Right lung (tissue), 2 donors: ENCODE measurements at regions not wholly inside any gene's neighbourhood (a gene's known extent, or its start where the extent isn't known, plus 50 kb on each side); places are given as distances from the start of the nearest gene placed in this dataset.
"Not testable (repeated sequence)": the region's sequence is repeated elsewhere in the genome, so short reads cannot be mapped to it uniquely, and the experiment has no call there.

ENCODE experiments used
- DNase-seq, 2 donors: peaks; one replicate each; pipeline ENCODE4 v3.0.0-alpha.2; 2013

- DNase-seq, result no peak
Observed at GRCh38 chr9:100639854-100640253, 62.0 kb downstream of the CAVIN4 start.

DNA sequence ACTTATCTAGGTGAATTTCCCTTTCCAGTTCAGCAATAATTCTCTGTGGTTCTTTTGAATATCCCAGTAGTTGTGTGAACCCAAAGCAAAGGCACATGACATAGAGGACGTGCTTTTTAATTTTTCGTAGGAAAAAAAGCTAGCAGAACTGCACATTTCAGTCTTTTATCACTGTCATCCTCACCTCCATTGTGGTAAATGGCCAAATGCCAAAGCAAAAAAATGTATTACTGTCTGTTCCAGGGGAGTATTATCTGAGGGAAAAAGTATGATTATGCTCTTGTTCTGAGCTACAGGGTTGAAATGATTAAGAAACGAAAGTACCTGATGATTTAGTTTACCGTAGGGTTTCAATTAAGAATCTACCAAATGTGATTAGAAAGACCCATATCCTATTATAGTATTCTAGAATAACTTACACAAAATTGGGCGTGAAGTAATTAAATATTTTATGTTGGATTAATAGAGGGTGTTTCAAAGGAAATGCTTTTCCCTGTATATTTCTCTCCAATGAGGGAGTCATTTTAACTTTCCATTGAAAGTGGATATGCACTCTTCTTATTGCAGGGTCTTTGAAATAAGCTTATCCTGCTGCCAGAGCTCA, 62.7 kb downstream of the CAVIN4 start:
- no peak for DNase-seq

GRCh38 chr9:100641166-100641565, 63.3 kb downstream of the CAVIN4 start:
- no peak for DNase-seq

DNA sequence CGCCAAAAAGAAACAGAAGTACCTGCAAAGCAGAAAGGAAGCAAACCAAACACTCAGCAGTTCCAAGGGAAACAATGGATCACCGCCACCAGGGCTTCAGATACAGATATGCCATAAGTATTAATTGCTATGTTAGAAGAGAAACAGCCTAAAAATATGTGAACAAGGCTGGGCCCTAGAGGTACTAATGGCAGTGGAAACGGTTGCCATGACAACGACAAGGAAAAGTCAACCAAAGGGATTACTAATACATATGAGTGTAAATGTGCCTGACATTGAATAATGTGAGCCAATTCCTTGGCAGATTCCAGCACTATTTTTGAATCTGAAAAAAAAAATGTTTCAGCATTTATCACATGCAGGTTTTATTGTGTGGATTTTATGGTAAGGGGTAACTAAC, 75.0 kb downstream of the CAVIN4 start:
- DNase-seq, result no peak

- DNase-seq, result no peak
Observed at GRCh38 chr9:100653643-100654334, 75.9 kb downstream of the CAVIN4 start.

GRCh38 chr9:100656851-100657250, 79.0 kb downstream of the CAVIN4 start:
- DNase-seq, result not testable (repeated sequence)

DNA sequence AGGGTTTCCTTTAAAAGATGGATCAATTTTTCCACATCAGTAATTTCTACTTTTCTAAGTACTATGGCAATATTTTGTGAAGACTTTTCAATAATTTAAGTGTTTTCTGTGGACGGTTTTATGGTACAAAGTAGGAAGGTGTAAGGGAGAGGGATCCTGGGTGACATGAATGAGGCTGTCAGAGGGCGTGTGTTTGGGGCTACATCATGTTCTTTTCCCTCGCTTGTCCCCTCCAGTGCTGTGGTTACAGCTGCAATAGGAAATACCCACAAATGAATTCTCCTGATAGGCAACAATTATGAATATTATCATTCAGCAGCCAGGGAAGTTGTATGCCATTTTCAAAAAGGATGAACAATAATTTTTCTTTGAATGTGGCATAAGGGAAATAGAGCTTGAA, 83.8 kb downstream of the CAVIN4 start:
- DNase-seq, result no peak

- no peak for DNase-seq
Observed at GRCh38 chr9:100662122-100662521, 84.2 kb downstream of the CAVIN4 start.

GRCh38 chr9:100667448-100667847, 89.6 kb downstream of the CAVIN4 start:
- DNase-seq, result no peak

DNA sequence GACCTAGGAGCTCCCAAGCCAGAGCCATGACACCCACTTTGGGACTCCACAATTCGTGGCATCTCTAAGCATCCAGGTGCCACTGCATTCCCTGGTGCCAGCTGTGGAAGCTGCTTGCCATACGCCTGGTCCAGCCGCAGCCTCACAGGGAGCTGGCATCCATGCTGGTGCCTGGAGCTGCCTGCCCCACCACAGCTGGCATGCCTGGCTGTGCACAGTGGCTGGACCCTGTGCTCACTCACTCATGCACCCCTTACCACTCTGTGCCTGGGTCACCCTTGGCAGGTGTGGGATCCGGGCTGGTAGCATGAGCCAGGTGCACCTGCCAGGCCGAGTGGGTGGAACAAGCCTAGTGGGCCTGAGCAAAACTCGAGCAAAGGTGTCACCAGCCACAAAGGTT, 90.1 kb downstream of the CAVIN4 start:
- DNase-seq, result no peak

DNA sequence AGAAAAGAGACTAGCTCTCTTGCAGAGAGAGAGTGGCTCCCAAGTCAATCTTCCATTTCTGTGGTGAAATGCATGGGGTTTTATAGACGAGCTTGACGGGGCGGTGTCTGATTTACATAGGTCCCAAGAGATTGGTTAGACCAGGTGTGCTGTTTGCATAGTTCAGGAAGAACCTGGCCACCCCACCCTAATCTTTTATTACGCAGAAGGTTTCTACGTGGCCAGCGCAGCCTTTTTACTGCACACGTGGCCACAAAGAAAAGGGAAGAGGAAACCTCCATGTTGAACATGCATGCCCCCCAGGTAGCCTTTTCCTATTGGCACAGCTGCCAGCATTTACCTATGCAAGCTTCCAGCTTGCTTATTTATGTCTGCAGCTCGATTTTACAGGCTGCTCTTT, 92.1 kb downstream of the CAVIN4 start:
- DNase-seq, result no peak

- no peak for DNase-seq
Observed at GRCh38 chr9:100670719-100671118, 92.8 kb downstream of the CAVIN4 start.

DNA sequence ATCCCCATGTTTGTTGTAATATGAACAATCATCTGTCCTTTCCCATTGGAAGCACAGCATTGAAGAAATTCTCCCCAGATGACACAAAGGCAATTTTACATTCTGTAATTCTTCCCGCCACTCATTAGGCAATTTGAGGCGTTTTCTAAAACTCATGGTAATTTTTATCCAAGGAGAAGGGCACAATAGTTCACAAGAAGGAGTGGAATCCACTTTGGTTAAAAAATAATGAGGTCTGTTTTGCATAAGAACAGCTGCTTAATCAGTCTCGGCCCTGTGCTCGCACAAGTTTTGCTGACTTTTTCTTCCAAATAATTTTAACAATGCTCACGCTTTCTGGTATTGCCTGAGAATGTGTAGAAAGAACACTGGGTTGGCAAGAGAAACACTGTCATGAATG, 94.0 kb downstream of the CAVIN4 start:
- no peak for DNase-seq

DNA sequence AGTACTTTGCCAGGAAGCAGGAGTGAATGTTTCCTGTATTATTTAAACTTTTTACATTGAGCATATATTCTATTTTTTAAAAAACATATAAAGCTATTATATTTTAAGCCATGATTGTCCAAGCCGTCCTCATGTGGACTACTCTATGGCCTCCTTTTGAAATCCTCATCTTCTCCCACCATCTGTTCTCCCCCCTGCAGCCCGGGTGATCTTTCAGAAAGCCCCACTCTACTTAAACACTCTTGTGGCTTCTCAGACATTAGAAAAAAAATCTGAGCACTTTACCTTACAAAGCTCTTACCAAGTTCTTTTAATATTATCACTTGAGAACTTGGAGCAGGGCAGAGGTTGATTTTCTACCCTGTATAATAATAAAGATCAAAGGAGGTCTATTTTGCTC, 95.4 kb downstream of the CAVIN4 start:
- DNase-seq, result no peak

- no peak for DNase-seq
Observed at GRCh38 chr9:100674419-100675122, 96.7 kb downstream of the CAVIN4 start.

GRCh38 chr9:100679834-100680233, 102.0 kb downstream of the CAVIN4 start:
- DNase-seq, result no peak

GRCh38 chr9:100686420-100686819, 108.5 kb downstream of the CAVIN4 start:
- no peak for DNase-seq

GRCh38 chr9:100689635-100690034, 111.8 kb downstream of the CAVIN4 start:
- DNase-seq, result no peak

GRCh38 chr9:100690438-100690837, 112.6 kb downstream of the CAVIN4 start:
- no peak for DNase-seq

- no peak for DNase-seq
Observed at GRCh38 chr9:100697339-100697738, 119.5 kb downstream of the CAVIN4 start.

DNA sequence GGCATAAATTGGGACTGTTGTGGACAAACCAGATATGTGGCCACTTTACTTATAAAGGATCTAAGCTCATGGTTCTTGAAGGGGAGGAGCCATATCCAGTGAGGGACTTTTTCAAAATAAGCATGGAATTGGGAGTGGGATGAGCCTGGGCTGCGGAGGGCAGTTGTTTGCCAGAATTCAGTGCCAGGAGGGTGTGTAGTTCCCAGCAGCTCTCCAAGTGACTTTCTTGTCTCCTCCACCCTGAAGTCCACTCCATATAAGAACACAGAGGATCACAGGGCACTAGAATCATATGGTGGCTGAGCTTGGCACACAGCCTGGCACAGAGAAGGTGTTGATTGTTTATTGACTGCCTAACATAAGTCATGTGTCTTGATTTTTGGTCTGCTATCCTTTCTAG, 121.1 kb downstream of the CAVIN4 start:
- DNase-seq, result no peak

- no peak for DNase-seq
Observed at GRCh38 chr9:100699668-100700067, 121.8 kb downstream of the CAVIN4 start.

DNA sequence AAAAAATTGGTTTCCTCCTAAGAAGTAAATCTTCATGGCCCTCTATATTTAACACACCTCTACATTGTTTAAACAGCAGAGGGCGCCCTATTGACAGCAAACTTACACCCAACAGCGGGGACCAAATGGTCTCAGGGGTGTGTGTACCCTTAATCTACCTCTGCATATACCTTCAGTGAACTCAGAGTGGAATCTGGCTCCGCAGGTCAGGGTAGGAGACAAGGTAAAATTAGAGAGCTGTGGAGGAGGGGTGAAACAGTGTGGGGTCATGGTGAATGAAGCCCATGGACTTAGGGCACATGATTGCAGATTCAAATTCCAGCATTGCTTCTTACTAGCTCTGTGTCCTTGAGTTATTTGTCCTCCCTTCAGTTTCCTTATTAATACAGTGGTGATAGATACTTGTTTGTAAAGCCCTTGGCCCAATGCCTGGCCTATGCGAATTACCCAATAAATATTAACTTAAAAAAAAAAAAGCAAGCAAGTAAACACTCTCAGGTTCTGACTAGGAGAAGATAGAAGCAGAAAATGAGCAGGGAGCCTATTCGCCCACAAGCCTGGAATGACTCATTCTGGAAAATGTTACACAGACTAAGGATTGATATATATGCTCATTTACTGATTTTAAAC, 122.9 kb downstream of the CAVIN4 start:
- peak; percentile 13 to 14 for DNase-seq
